ENCODE measurements at regions not wholly inside any gene's neighbourhood (a gene's known extent, or its start where the extent isn't known, plus 50 kb on each side); places are given as distances from the start of the nearest gene placed in this dataset.

GRCh38 chr1:113226148-113226547 lies 153.2 kb downstream of the LRIG2 start:
- H3K18ac ChIP-seq (ENCODE audit: insufficient read length, low read depth, low read length), result no peak overlapping the region
- Mint-ChIP-seq H3K4me1 (peaks cover 7 to 13% of the 10 kb centered on the region in 2 experiments), H3K36me3 (ENCODE audit: insufficient read depth in 1 of 3, low read depth in 3 of 3) (peaks cover 0 to 4% (median 0%) of the 10 kb centered on the region in 3 experiments; a peak in 2 of 7 replicates), H3K4me3 (no peak overlapping the region), H3K9me3 (peaks cover 0 to 3% of the 10 kb centered on the region in 2 experiments; a peak in 2 of 5 replicates), H3K27me3 (ENCODE audit: low read depth) (no peaks in the 10 kb centered on the region), H3K27ac (no peak overlapping the region)
- no CpG with 5 or more reads among the region's 10 CpGs for WGBS (ENCODE audit: extremely low coverage, insufficient read length, low lambda C conversion rate)
- no peak overlapping the region for H2BK12ac ChIP-seq (ENCODE audit: insufficient read length, low read depth, low read length)
- H2BK20ac ChIP-seq (ENCODE audit: low read depth, low read length, poor library complexity, severe bottlenecking), result no peak overlapping the region
- H3K4ac ChIP-seq (ENCODE audit: low read depth, low read length), result no peak overlapping the region
- no peak overlapping the region for H3K27ac ChIP-seq (ENCODE audit: insufficient read length, low read depth, low read length)
- no peak overlapping the region for H3K56ac ChIP-seq (ENCODE audit: insufficient read length, low read depth, low read length)
- no peak overlapping the region for H2AK5ac ChIP-seq (ENCODE audit: insufficient read length, low read length)
- H3K79me1 ChIP-seq (ENCODE audit: insufficient read depth, low read depth, low read length, poor library complexity, severe bottlenecking), result no peaks in the 10 kb centered on the region
- DNase-seq, result no peak
- no peaks in the 10 kb centered on the region; the same call in 1 of the 2 replicates for H3K4me1 ChIP-seq (ENCODE audit: insufficient read depth, low read length)
- H3K4me2 ChIP-seq (ENCODE audit: insufficient read depth, insufficient read length, low read length), result no peak overlapping the region
- H2BK5ac ChIP-seq (ENCODE audit: insufficient read length, low read length), result no peak overlapping the region
- H2BK120ac ChIP-seq (ENCODE audit: low read depth, low read length, poor library complexity, severe bottlenecking), result no peak overlapping the region
- no peak overlapping the region for H4K8ac ChIP-seq (replicated peaks; ENCODE audit: insufficient read length, low read depth, low read length)
- no peak overlapping the region for H3T11ph ChIP-seq (ENCODE audit: low read length)
- H2AFZ ChIP-seq (ENCODE audit: low read length), result no peak overlapping the region
- no peak overlapping the region for H3K23ac ChIP-seq (ENCODE audit: insufficient read length, low read depth, low read length)
- no peak overlapping the region for H3K14ac ChIP-seq (ENCODE audit: insufficient read depth, low read length)
- H4K20me1 ChIP-seq (ENCODE audit: control insufficient read depth, insufficient read depth, insufficient read length), result no peaks in the 10 kb centered on the region
- no peak overlapping the region for H4K5ac ChIP-seq (ENCODE audit: insufficient read length, low read depth, low read length)
- H2BK15ac ChIP-seq (ENCODE audit: low read depth, low read length), result no peak overlapping the region
- H3K79me2 ChIP-seq (ENCODE audit: insufficient read depth, low read length), result no peaks in the 10 kb centered on the region
- H3K9ac ChIP-seq (ENCODE audit: extremely low read depth, insufficient read length, low read length), result no peak overlapping the region
- TF ChIP-seq, protein P1, sequence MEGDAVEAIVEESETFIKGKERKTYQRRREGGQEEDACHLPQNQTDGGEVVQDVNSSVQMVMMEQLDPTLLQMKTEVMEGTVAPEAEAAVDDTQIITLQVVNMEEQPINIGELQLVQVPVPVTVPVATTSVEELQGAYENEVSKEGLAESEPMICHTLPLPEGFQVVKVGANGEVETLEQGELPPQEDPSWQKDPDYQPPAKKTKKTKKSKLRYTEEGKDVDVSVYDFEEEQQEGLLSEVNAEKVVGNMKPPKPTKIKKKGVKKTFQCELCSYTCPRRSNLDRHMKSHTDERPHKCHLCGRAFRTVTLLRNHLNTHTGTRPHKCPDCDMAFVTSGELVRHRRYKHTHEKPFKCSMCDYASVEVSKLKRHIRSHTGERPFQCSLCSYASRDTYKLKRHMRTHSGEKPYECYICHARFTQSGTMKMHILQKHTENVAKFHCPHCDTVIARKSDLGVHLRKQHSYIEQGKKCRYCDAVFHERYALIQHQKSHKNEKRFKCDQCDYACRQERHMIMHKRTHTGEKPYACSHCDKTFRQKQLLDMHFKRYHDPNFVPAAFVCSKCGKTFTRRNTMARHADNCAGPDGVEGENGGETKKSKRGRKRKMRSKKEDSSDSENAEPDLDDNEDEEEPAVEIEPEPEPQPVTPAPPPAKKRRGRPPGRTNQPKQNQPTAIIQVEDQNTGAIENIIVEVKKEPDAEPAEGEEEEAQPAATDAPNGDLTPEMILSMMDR (conservative IDR thresholded peaks at IDR 0.05), result no peak
- no peaks in the 10 kb centered on the region for H3K9me3 ChIP-seq (ENCODE audit: control insufficient read depth, low read depth, low read length)
- H4K91ac ChIP-seq (ENCODE audit: insufficient read length, low read depth, low read length), result no peak overlapping the region
- no peaks in the 10 kb centered on the region for H3K23me2 ChIP-seq (ENCODE audit: insufficient read length, low read depth, low read length, poor library complexity, severe bottlenecking)
- H3K27me3 ChIP-seq (ENCODE audit: insufficient read depth, low read length), result no peaks in the 10 kb centered on the region
